ENCODE measurements at regions not wholly inside any gene's neighbourhood (a gene's known extent, or its start where the extent isn't known, plus 50 kb on each side); places are given as distances from the start of the nearest gene placed in this dataset.

GRCh38 chr5:74313896-74314295 is 326.6 kb downstream of the ENC1 start:
- TF ChIP-seq EZH2 (IDR thresholded peaks at IDR 0.05; ENCODE audit: borderline replicate concordance, control insufficient read depth, low read depth, low read length) (no peak), RFX5 (IDR thresholded peaks at IDR 0.05; ENCODE audit: low read depth, low read length) (no peak), HCFC1 (IDR thresholded peaks at IDR 0.05; ENCODE audit: low read length) (no peak), FOS (IDR thresholded peaks at IDR 0.05; ENCODE audit: borderline replicate concordance, extremely low read depth, insufficient read length) (no peak), REST (IDR thresholded peaks at IDR 0.05; ENCODE audit: low read depth, low read length) (no peak), MXI1 (IDR thresholded peaks at IDR 0.05; ENCODE audit: low read depth, low read length) (no peak), POLR2A (IDR thresholded peaks at IDR 0.05; ENCODE audit: low read depth, low read length) (no peak), SRF (IDR thresholded peaks at IDR 0.05; ENCODE audit: low read depth in 2 of 2, low read length in 2 of 2) (no peak), BACH1 (IDR thresholded peaks at IDR 0.05; ENCODE audit: borderline replicate concordance) (no peak)
- TF ChIP-seq, protein P1, sequence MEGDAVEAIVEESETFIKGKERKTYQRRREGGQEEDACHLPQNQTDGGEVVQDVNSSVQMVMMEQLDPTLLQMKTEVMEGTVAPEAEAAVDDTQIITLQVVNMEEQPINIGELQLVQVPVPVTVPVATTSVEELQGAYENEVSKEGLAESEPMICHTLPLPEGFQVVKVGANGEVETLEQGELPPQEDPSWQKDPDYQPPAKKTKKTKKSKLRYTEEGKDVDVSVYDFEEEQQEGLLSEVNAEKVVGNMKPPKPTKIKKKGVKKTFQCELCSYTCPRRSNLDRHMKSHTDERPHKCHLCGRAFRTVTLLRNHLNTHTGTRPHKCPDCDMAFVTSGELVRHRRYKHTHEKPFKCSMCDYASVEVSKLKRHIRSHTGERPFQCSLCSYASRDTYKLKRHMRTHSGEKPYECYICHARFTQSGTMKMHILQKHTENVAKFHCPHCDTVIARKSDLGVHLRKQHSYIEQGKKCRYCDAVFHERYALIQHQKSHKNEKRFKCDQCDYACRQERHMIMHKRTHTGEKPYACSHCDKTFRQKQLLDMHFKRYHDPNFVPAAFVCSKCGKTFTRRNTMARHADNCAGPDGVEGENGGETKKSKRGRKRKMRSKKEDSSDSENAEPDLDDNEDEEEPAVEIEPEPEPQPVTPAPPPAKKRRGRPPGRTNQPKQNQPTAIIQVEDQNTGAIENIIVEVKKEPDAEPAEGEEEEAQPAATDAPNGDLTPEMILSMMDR (IDR thresholded peaks at IDR 0.05 in 2 of 3, conservative IDR thresholded peaks at IDR 0.05 in 1 of 3; ENCODE audit: control insufficient read depth in 2 of 3, extremely low read depth in 1 of 3, insufficient read depth in 1 of 3, low read depth in 3 of 3, low read length in 3 of 3), result no peak
- TF ChIP-seq, protein P2, sequence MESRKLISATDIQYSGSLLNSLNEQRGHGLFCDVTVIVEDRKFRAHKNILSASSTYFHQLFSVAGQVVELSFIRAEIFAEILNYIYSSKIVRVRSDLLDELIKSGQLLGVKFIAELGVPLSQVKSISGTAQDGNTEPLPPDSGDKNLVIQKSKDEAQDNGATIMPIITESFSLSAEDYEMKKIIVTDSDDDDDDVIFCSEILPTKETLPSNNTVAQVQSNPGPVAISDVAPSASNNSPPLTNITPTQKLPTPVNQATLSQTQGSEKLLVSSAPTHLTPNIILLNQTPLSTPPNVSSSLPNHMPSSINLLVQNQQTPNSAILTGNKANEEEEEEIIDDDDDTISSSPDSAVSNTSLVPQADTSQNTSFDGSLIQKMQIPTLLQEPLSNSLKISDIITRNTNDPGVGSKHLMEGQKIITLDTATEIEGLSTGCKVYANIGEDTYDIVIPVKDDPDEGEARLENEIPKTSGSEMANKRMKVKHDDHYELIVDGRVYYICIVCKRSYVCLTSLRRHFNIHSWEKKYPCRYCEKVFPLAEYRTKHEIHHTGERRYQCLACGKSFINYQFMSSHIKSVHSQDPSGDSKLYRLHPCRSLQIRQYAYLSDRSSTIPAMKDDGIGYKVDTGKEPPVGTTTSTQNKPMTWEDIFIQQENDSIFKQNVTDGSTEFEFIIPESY (IDR thresholded peaks at IDR 0.05), result no peak
